Urothelium cell line (cell line): ENCODE measurements at regions not wholly inside any gene's neighbourhood (a gene's known extent, or its start where the extent isn't known, plus 50 kb on each side); places are given as distances from the start of the nearest gene placed in this dataset.
A peak's percentile ranks its signal among the peaks of the same experiment; 100 is the strongest.

Experiments used
- DNase-seq: peaks from one replicate; pipeline ENCODE4 v3.0.0; 2011; ENCODE audit warnings: low spot score, mixed read lengths
- FAIRE-seq: peaks from 2 replicates; lab custom pipeline; 2011; peaks lifted over from hg19 to GRCh38; lab: Jason Lieb, UNC

GRCh38 chr12:115078334-115078733 lies 394.4 kb upstream of the TBX3 start:
- no peak for FAIRE-seq
- no peak for DNase-seq

- no peak for DNase-seq
- no peak for FAIRE-seq
Observed at GRCh38 chr12:115075552-115076170, 391.7 kb upstream of the TBX3 start.

GRCh38 chr12:115074617-115075016 lies 390.6 kb upstream of the TBX3 start:
- FAIRE-seq: no peak
- no peak for DNase-seq

GRCh38 chr12:115072712-115073111 lies 388.7 kb upstream of the TBX3 start:
- FAIRE-seq: no peak
- no peak for DNase-seq

- FAIRE-seq (no peak), DNase-seq (no peak)
Observed at GRCh38 chr12:115070313-115070712, 386.3 kb upstream of the TBX3 start.

GRCh38 chr12:115064296-115064695 lies 380.3 kb upstream of the TBX3 start:
- FAIRE-seq: no peak

GRCh38 chr12:115062741-115063140 lies 378.8 kb upstream of the TBX3 start:
- no peak for FAIRE-seq
- no peak for DNase-seq

More at GRCh38 chr12:115064296-115064695, 380.3 kb upstream of the TBX3 start:
- DNase-seq: no peak

GRCh38 chr12:115060477-115061168 lies 376.6 kb upstream of the TBX3 start:
- FAIRE-seq (no peak), DNase-seq (no peak)

GRCh38 chr12:115057445-115057844 lies 373.5 kb upstream of the TBX3 start:
- no peak for FAIRE-seq
- no peak for DNase-seq

GRCh38 chr12:115051378-115051777 lies 367.4 kb upstream of the TBX3 start:
- DNase-seq (no peak), FAIRE-seq (no peak)

GRCh38 chr12:115049614-115050013 lies 365.6 kb upstream of the TBX3 start:
- FAIRE-seq: no peak
- no peak for DNase-seq

GRCh38 chr12:115046805-115047204 lies 362.8 kb upstream of the TBX3 start:
- FAIRE-seq (no peak), DNase-seq (no peak)

GRCh38 chr12:115044073-115044472 lies 360.1 kb upstream of the TBX3 start:
- FAIRE-seq: no peak
- peak; percentile 18 for DNase-seq

GRCh38 chr12:115043079-115043478 lies 359.1 kb upstream of the TBX3 start:
- DNase-seq (no peak), FAIRE-seq (no peak)

- DNase-seq (no peak), FAIRE-seq (no peak)
Observed at GRCh38 chr12:115042341-115042740, 358.4 kb upstream of the TBX3 start.

- no peak for FAIRE-seq
Observed at GRCh38 chr12:115037830-115038229, 353.9 kb upstream of the TBX3 start.

GRCh38 chr12:115035535-115036107 lies 351.6 kb upstream of the TBX3 start:
- DNase-seq (no peak), FAIRE-seq (no peak)

More at GRCh38 chr12:115037830-115038229, 353.9 kb upstream of the TBX3 start:
- DNase-seq: no peak

- DNase-seq (no peak), FAIRE-seq (no peak)
Observed at GRCh38 chr12:115032521-115032920, 348.5 kb upstream of the TBX3 start.

GRCh38 chr12:115030017-115030416 lies 346.0 kb upstream of the TBX3 start:
- DNase-seq (no peak), FAIRE-seq (no peak)

GRCh38 chr12:115024531-115024930 lies 340.6 kb upstream of the TBX3 start:
- FAIRE-seq: no peak
- DNase-seq: no peak

GRCh38 chr12:115023279-115024265 lies 339.6 kb upstream of the TBX3 start:
- FAIRE-seq (no peak), DNase-seq (no peak)
